ENCODE measurements at regions not wholly inside any gene's neighbourhood (a gene's known extent, or its start where the extent isn't known, plus 50 kb on each side); places are given as distances from the start of the nearest gene placed in this dataset.
A peak's percentile ranks its signal among the peaks of the same experiment; 100 is the strongest.

DNA sequence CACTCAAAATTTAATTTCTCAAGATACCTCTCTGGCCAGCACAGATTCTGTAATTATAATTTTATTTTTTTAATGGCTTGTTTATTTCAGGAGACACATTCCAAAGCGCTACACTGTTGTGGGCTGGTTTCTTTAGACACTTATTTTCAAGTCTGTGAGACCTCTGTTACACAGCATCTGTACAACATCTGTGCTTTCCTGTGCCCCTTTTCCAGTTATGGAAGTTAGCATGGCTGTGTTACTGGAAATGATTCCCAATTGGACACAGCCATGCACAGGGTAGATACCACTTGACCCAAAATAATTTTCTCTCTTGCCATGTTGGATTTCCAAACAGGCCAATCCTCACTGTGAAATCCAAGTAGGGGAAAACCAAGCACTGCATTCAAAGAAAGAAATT, 172.3 kb upstream of the ADCY1 start:
- Mint-ChIP-seq H3K4me3 (no peak overlapping the region), H3K4me1 (no peaks in the 10 kb centered on the region), H3K27ac (no peak overlapping the region), H3K9me3 (peaks cover 21% of the 10 kb centered on the region), H3K27me3 (ENCODE audit: low read depth, poor library complexity) (peaks cover 8% of the 10 kb centered on the region), H3K36me3 (ENCODE audit: low read depth) (no peaks in the 10 kb centered on the region)
- TF ChIP-seq CTCF (IDR thresholded peaks at IDR 0.05) = no peak
- no peak for DNase-seq

- H3K4me1 Mint-ChIP-seq = no peaks in the 10 kb centered on the region
- no peak overlapping the region for H3K27ac Mint-ChIP-seq
- no peaks in the 10 kb centered on the region for H3K36me3 Mint-ChIP-seq (ENCODE audit: low read depth)
- DNase-seq = no peak
- peaks cover 18% of the 10 kb centered on the region for H3K9me3 Mint-ChIP-seq
- no peak overlapping the region for H3K4me3 Mint-ChIP-seq
- TF ChIP-seq CTCF (IDR thresholded peaks at IDR 0.05) = no peak
- peaks cover 8% of the 10 kb centered on the region for H3K27me3 Mint-ChIP-seq (ENCODE audit: low read depth, poor library complexity)
Observed at GRCh38 chr7:45402480-45403218, 171.5 kb upstream of the ADCY1 start.

DNA sequence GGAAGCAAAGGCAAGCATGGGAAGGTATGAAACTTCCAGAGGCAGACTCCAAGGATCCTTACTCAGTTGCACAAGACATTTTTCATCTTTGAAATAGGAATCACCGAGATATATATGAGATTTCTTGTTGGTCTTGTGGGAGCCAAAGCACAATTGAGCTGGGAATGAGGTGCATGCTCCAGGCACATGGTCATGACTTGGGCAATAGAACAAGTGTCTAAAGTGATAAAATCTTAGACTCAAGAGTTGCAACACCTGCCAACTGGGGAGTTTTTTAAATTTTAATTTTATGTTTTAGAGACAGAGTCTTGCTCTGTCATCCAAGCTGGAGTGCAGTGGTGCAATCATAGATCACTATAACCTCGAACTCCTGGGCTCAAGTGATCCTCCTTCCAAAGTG, 169.5 kb upstream of the ADCY1 start:
- H3K27me3 Mint-ChIP-seq (ENCODE audit: low read depth, poor library complexity) = peaks cover 12% of the 10 kb centered on the region
- TF ChIP-seq CTCF (IDR thresholded peaks at IDR 0.05) = no peak
- DNase-seq = no peak
- no peak overlapping the region for H3K4me3 Mint-ChIP-seq
- no peaks in the 10 kb centered on the region for H3K36me3 Mint-ChIP-seq (ENCODE audit: low read depth)
- H3K9me3 Mint-ChIP-seq = peaks cover 14% of the 10 kb centered on the region
- H3K27ac Mint-ChIP-seq = no peak overlapping the region
- H3K4me1 Mint-ChIP-seq = no peaks in the 10 kb centered on the region

- no peak overlapping the region for H3K4me3 Mint-ChIP-seq
- H3K4me1 Mint-ChIP-seq = no peaks in the 10 kb centered on the region
- no peaks in the 10 kb centered on the region for H3K36me3 Mint-ChIP-seq (ENCODE audit: low read depth)
- TF ChIP-seq CTCF (IDR thresholded peaks at IDR 0.05) = no peak
- peaks cover 8% of the 10 kb centered on the region for H3K27me3 Mint-ChIP-seq (ENCODE audit: low read depth, poor library complexity)
- no peak overlapping the region for H3K27ac Mint-ChIP-seq
- peaks cover 25% of the 10 kb centered on the region for H3K9me3 Mint-ChIP-seq
- no peak for DNase-seq
Observed at GRCh38 chr7:45407730-45408408, 166.3 kb upstream of the ADCY1 start.

DNA sequence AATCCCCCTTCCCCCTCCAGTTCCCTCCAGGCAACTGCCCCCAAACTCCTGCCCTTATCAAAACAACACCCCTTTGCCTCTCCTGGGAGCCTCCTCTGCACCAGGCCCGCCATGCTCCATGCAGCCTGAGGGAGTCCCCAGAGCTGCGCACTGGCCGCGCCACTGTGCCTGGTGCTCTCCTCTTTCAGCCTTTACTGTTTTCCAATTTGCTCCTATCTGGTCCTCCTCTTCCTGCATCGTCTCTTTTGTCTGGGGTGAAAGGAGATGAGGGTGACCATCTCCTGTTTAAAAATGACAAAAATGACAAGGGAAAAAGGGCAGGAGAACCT, 165.8 kb upstream of the ADCY1 start:
- H3K9me3 Mint-ChIP-seq = peaks cover 22% of the 10 kb centered on the region
- H3K27me3 Mint-ChIP-seq (ENCODE audit: low read depth, poor library complexity) = peaks cover 8% of the 10 kb centered on the region
- DNase-seq = no peak
- H3K4me3 Mint-ChIP-seq = no peak overlapping the region
- no peaks in the 10 kb centered on the region for H3K4me1 Mint-ChIP-seq
- no peaks in the 10 kb centered on the region for H3K36me3 Mint-ChIP-seq (ENCODE audit: low read depth)
- H3K27ac Mint-ChIP-seq = peak overlapping the region; percentile 20
- TF ChIP-seq CTCF (IDR thresholded peaks at IDR 0.05) = no peak

- Mint-ChIP-seq H3K36me3 (ENCODE audit: low read depth) (no peaks in the 10 kb centered on the region), H3K27ac (no peak overlapping the region), H3K9me3 (peaks cover 16% of the 10 kb centered on the region), H3K27me3 (ENCODE audit: low read depth, poor library complexity) (peaks cover 4% of the 10 kb centered on the region), H3K4me1 (no peaks in the 10 kb centered on the region), H3K4me3 (no peak overlapping the region)
- TF ChIP-seq CTCF (IDR thresholded peaks at IDR 0.05) = no peak
- no peak for DNase-seq
Observed at GRCh38 chr7:45410893-45411292, 163.3 kb upstream of the ADCY1 start.

Measured in nephron progenitor cell (in vitro differentiated cells).